Neuronal stem cell (in vitro differentiated cells): ENCODE measurements at regions not wholly inside any gene's neighbourhood (a gene's known extent, or its start where the extent isn't known, plus 50 kb on each side); places are given as distances from the start of the nearest gene placed in this dataset.

Experiments used
- DNase-seq: peaks from one replicate; pipeline ENCODE4 v3.0.0-alpha.2; 2013; ENCODE audit warnings: low spot score
- H2AFZ ChIP-seq: one replicate; pipeline ENCODE4 v1.6.1; 2013; ENCODE audit warnings: mild to moderate bottlenecking, low read length, inconsistent platforms
- H2AK5ac ChIP-seq: 2 replicates; pipeline ENCODE4 v1.6.1; 2013; ENCODE audit warnings: low read depth, mild to moderate bottlenecking, inconsistent platforms, low read length, moderate library complexity, mixed read lengths
- H2BK120ac ChIP-seq: 2 replicates; pipeline ENCODE4 v1.6.1; 2013; ENCODE audit warnings: low read depth, mild to moderate bottlenecking, inconsistent platforms, low read length, moderate library complexity, mixed read lengths
- H2BK12ac ChIP-seq: one replicate; pipeline ENCODE4 v1.6.1; 2013; ENCODE audit warnings: low read length, inconsistent platforms
- H2BK15ac ChIP-seq: 2 replicates; pipeline ENCODE4 v1.6.1; 2013; ENCODE audit warnings: mild to moderate bottlenecking, low read length, inconsistent platforms, mixed read lengths
- H2BK5ac ChIP-seq: one replicate; pipeline ENCODE4 v1.6.1; 2013; ENCODE audit warnings: inconsistent platforms, mild to moderate bottlenecking, low read length, moderate library complexity
- H3K14ac ChIP-seq: one replicate; pipeline ENCODE4 v1.6.1; 2013; ENCODE audit warnings: low read length, inconsistent platforms
- H3K18ac ChIP-seq: 2 replicates; pipeline ENCODE4 v1.6.1; 2013; ENCODE audit warnings: low read length, inconsistent platforms
- H3K23ac ChIP-seq: 2 replicates; pipeline ENCODE4 v1.6.1; 2013; ENCODE audit warnings: low read depth, mild to moderate bottlenecking, mixed read lengths, low read length, inconsistent platforms; ENCODE audit not compliant: poor library complexity
- H3K27ac ChIP-seq: replicated peaks from 3 replicates; pipeline ENCODE4 v1.5.1; 2013; ENCODE audit warnings: low read length, inconsistent platforms
- H3K27me3 ChIP-seq, 3 experiments: 2 replicates each; pipeline ENCODE4 v1.6.1; 2013; ENCODE audit warnings: low read length in 3 of 3, mild to moderate bottlenecking in 2 of 3, inconsistent platforms in 1 of 3, low read depth in 1 of 3, mixed read lengths in 1 of 3, moderate library complexity in 1 of 3; ENCODE audit not compliant: control insufficient read depth in 3 of 3, insufficient read depth in 3 of 3
- H3K36me3 ChIP-seq, 2 donors: replicated peaks in 1 of 2; 2 replicates each; pipeline ENCODE4 v1.6.1; 2013; ENCODE audit warnings: low read length in 2 of 2; ENCODE audit not compliant: control insufficient read depth in 2 of 2, insufficient read depth in 2 of 2
- H3K4ac ChIP-seq: 2 replicates; pipeline ENCODE4 v1.6.1; 2013; ENCODE audit warnings: inconsistent platforms, mild to moderate bottlenecking, low read length, moderate library complexity
- H3K4me1 ChIP-seq, 2 donors: 1 replicate in 1 of 2; 2 replicates in 1 of 2; pipeline ENCODE4 v1.6.1; 2013; ENCODE audit warnings: low read length in 2 of 2, low read depth in 1 of 2; ENCODE audit not compliant: control insufficient read depth in 2 of 2, insufficient read depth in 1 of 2
- H3K4me2 ChIP-seq: one replicate; pipeline ENCODE4 v1.6.1; 2013; ENCODE audit warnings: mild to moderate bottlenecking, low read length, inconsistent platforms; ENCODE audit not compliant: insufficient read depth, poor library complexity, severe bottlenecking
- H3K4me3 ChIP-seq, 2 donors: 2 replicates each; pipeline ENCODE4 v1.5.1; 2013; ENCODE audit warnings: low read length in 2 of 2, mild to moderate bottlenecking in 2 of 2, inconsistent platforms in 1 of 2, moderate library complexity in 1 of 2
- H3K79me1 ChIP-seq: one replicate; pipeline ENCODE4 v1.6.1; 2013; ENCODE audit warnings: low read depth, mild to moderate bottlenecking, inconsistent platforms, low read length, moderate library complexity
- H3K9ac ChIP-seq: one replicate; pipeline ENCODE4 v1.6.1; 2013; ENCODE audit warnings: mild to moderate bottlenecking, low read depth, low read length, inconsistent platforms; ENCODE audit not compliant: poor library complexity
- H3K9me3 ChIP-seq, 2 donors: replicated peaks in 1 of 2; 2 replicates each; pipeline versions ENCODE3 to v1.6.1; 2013; ENCODE audit warnings: low read length in 2 of 2, mild to moderate bottlenecking in 2 of 2, inconsistent platforms in 1 of 2, low read depth in 1 of 2, mixed read lengths in 1 of 2, moderate library complexity in 1 of 2; ENCODE audit not compliant: control insufficient read depth in 2 of 2, insufficient read depth in 1 of 2
- H4K8ac ChIP-seq: one replicate; pipeline ENCODE4 v1.6.1; 2013; ENCODE audit warnings: low read depth, mild to moderate bottlenecking, inconsistent platforms, low read length, moderate library complexity
- H4K91ac ChIP-seq: one replicate; pipeline ENCODE4 v1.6.1; 2013; ENCODE audit warnings: low read length, low read depth, mild to moderate bottlenecking, inconsistent platforms; ENCODE audit not compliant: poor library complexity
- WGBS, 2 donors: extraction: QIAGEN DNeasy Blood & Tissue Kit; methylation state at CpG; one replicate each; pipeline ENCODE4 v1.1.7; 2013; ENCODE audit warnings: missing lambda C conversion rate in 2 of 2, mixed read lengths in 1 of 2; ENCODE audit not compliant: insufficient read length in 2 of 2, insufficient replicate concordance in 1 of 2; ENCODE audit errors: extremely low coverage in 2 of 2; 5-methylcytosine and 5-hydroxymethylcytosine counted together

DNA sequence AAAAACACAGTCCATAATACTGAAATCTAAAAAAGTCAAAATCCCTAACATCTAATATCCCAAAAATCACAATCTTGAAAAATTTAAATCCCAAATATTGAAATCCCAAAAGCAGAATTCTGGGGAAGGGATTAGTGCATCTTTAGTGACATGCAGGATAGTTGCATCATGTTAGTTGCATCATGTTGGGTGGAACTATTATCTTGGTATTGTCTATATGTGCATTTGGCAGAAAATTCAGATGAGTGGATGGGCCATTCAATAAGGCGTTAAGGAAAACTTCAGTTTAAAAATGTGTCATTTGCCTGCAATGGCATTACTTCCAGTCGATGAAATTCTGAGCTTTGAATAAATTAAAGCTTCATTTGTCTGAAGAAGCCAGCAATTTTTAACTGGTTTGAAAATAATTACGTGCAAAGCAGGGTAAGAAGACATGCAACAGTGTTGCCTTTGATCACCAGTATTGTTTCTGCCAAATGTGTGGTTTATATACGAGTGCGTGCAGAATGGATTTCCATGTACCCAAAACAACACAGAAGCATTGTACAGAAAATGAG is 221.4 kb upstream of the NFE2L3 start:
- H3K9ac ChIP-seq, result no peak overlapping the region
- no peak for DNase-seq
- H2BK12ac ChIP-seq, result no peak overlapping the region
- H2BK15ac ChIP-seq, result no peak overlapping the region
- H3K27ac ChIP-seq, result no peak overlapping the region
- no peak overlapping the region for H3K4me2 ChIP-seq
- no peak overlapping the region for H2BK120ac ChIP-seq
- no peaks in the 10 kb centered on the region for H3K27me3 ChIP-seq
- no peaks in the 10 kb centered on the region for H3K36me3 ChIP-seq
- H3K4ac ChIP-seq, result no peak overlapping the region
- no peak overlapping the region for H2AFZ ChIP-seq
- no peaks in the 10 kb centered on the region for H3K9me3 ChIP-seq
- H2BK5ac ChIP-seq, result no peak overlapping the region
- H2AK5ac ChIP-seq, result no peak overlapping the region
- no peaks in the 10 kb centered on the region for H3K4me1 ChIP-seq
- H3K4me3 ChIP-seq, result no peak overlapping the region
- no peak overlapping the region for H3K18ac ChIP-seq
- no CpG with 5 or more reads among the region's 5 CpGs for WGBS, 2 donors
- H3K79me1 ChIP-seq, result no peaks in the 10 kb centered on the region
- H4K91ac ChIP-seq, result no peak overlapping the region
- no peak overlapping the region for H4K8ac ChIP-seq
- no peak overlapping the region for H3K14ac ChIP-seq
- H3K23ac ChIP-seq, result no peak overlapping the region

DNA sequence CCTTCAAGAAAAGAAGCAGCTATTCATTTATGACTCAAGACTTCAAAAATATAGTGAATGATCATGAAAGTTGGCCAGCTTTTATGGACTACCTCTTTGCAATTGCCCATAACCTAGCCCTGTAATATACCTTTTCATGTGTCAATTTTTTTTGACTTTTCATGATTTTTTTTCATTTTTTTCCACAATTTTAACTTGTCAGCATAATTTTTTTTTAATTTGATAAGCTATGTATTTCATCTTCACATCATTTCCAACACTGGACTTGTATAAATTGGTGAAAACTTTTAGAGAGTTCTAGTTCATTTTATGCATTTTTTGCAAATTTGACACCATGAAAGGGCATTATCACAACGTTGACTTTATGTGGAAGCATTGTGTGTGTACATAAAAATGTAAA is 220.8 kb upstream of the NFE2L3 start:
- Histone ChIP-seq H2AK5ac (no peak overlapping the region), H3K14ac (no peak overlapping the region), H3K4me1 (no peaks in the 10 kb centered on the region), H2BK5ac (no peak overlapping the region), H3K27ac (no peak overlapping the region), H3K9me3 (no peaks in the 10 kb centered on the region), H2AFZ (no peak overlapping the region), H3K36me3 (no peaks in the 10 kb centered on the region), H4K91ac (no peak overlapping the region), H3K27me3 (no peaks in the 10 kb centered on the region), H3K23ac (no peak overlapping the region), H3K4ac (no peak overlapping the region), H2BK12ac (no peak overlapping the region), H3K4me3 (no peak overlapping the region), H3K4me2 (no peak overlapping the region), H2BK15ac (no peak overlapping the region), H4K8ac (no peak overlapping the region), H3K79me1 (no peaks in the 10 kb centered on the region), H3K18ac (no peak overlapping the region), H3K9ac (no peak overlapping the region), H2BK120ac (no peak overlapping the region)
- no CpG with 5 or more reads among the region's 1 CpG for WGBS, 2 donors
- DNase-seq, result no peak

DNA sequence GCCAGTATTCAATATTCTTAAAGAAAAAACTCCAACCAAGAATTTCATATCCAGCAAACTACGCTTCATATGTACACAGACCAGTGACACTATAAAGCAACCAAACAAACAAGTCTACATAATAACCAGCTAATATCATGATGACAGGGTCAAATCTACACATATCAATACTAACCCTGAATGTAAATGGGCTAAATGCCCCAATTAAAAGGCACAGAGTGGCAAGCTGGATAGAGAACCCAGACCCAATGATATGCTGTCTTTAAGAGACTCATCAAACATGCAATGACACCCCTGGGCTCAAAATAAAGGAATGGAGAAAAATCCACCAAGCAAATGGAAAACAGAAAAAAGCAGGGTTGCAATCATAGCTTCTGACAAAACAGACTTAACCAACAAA is 218.1 kb upstream of the NFE2L3 start:
- Histone ChIP-seq H3K4me1 (no peaks in the 10 kb centered on the region), H3K9ac (no peak overlapping the region), H3K18ac (no peak overlapping the region), H4K8ac (no peak overlapping the region), H3K9me3 (no peaks in the 10 kb centered on the region), H4K91ac (no peak overlapping the region), H2AFZ (no peak overlapping the region), H3K4ac (no peak overlapping the region), H3K27me3 (no peaks in the 10 kb centered on the region), H2BK15ac (no peak overlapping the region), H2AK5ac (no peak overlapping the region), H2BK12ac (no peak overlapping the region), H3K27ac (no peak overlapping the region), H3K14ac (no peak overlapping the region), H2BK5ac (no peak overlapping the region), H3K23ac (no peak overlapping the region), H3K79me1 (no peaks in the 10 kb centered on the region), H2BK120ac (no peak overlapping the region), H3K36me3 (no peaks in the 10 kb centered on the region), H3K4me3 (no peak overlapping the region), H3K4me2 (no peak overlapping the region)
- no CpG with 5 or more reads among the region's 1 CpG for WGBS, 2 donors
- DNase-seq, result no peak

DNA sequence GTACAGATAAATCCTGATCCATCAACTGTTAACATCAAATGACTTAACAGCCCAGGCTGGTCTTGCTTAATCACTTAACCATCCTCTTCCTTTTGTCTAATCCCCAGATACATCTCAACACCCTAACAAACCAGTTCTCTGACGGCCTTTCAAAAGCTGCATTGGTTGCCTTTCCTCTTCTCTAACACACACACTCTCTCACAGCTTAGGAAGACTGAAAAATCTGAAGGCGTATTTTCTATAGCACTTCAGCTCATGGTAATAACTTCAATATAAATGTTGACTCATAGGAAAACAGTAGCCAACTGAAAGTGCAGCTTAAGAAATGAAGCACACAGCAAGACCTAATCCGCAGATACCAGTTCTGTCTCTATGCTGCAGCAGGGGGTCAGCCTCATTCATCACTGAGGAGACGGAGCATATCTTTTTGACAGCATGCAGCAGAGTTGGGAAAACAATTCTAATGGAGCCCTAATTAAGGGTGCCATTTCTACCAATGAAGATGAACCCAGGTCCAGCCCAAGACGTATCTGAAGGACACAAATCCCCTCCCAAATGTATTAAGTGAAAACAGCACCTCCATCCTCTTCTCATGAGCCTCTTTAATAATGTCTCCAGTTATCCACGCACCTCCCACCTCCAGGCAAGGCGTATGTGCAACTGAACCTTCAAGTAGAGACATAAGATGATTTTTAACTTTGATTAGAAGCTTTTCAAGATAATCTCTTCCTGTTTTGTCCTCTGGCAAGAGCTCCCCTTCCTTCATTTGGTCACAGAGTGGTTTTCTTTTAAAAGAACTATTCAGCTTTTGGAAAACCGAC is 211.7 kb upstream of the NFE2L3 start:
- Histone ChIP-seq H3K36me3 (no peaks in the 10 kb centered on the region), H3K4me1 (peaks cover 0 to 2% of the 10 kb centered on the region in 2 donors), H2BK12ac (no peak overlapping the region), H3K23ac (no peak overlapping the region), H2AK5ac (no peak overlapping the region), H2BK5ac (no peak overlapping the region), H3K4ac (no peak overlapping the region), H3K9me3 (no peaks in the 10 kb centered on the region), H3K27ac (no peak overlapping the region), H2BK15ac (no peak overlapping the region), H2BK120ac (no peak overlapping the region), H4K8ac (no peak overlapping the region), H3K18ac (no peak overlapping the region), H2AFZ (no peak overlapping the region), H3K4me2 (no peak overlapping the region), H4K91ac (no peak overlapping the region), H3K9ac (no peak overlapping the region), H3K14ac (no peak overlapping the region), H3K27me3 (peaks cover 0 to 11% (median 0%) of the 10 kb centered on the region in 3 experiments), H3K4me3 (no peak overlapping the region), H3K79me1 (no peaks in the 10 kb centered on the region)
- no CpG with 5 or more reads among the region's 8 CpGs for WGBS, 2 donors
- DNase-seq, result no peak
